Trophoblast cell (in vitro differentiated cells and primary cell): ENCODE measurements at regions not wholly inside any gene's neighbourhood (a gene's known extent, or its start where the extent isn't known, plus 50 kb on each side); places are given as distances from the start of the nearest gene placed in this dataset.

Source experiments
- DNase-seq, 2 donors: peaks; one replicate each; pipeline ENCODE4 v3.0.0-alpha.2; 2016
- H2AFZ ChIP-seq: 2 replicates; pipeline ENCODE4 v1.6.1; 2013; ENCODE audit warnings: low read length, moderate library complexity, mild to moderate bottlenecking; ENCODE audit not compliant: insufficient read depth, poor library complexity
- H2AK5ac ChIP-seq: 2 replicates; pipeline ENCODE4 v1.6.1; 2013; ENCODE audit warnings: mild to moderate bottlenecking, low read length
- H2BK120ac ChIP-seq: 2 replicates; pipeline ENCODE4 v1.6.1; 2013; ENCODE audit warnings: low read length, mild to moderate bottlenecking, moderate library complexity; ENCODE audit not compliant: insufficient read depth, poor library complexity
- H2BK12ac ChIP-seq: 2 replicates; pipeline ENCODE4 v1.6.1; 2013; ENCODE audit warnings: mild to moderate bottlenecking, low read length, moderate library complexity
- H2BK5ac ChIP-seq: 2 replicates; pipeline ENCODE4 v1.6.1; 2013; ENCODE audit warnings: low read length, low read depth, moderate library complexity, mild to moderate bottlenecking; ENCODE audit not compliant: poor library complexity
- H3K14ac ChIP-seq: 2 replicates; pipeline ENCODE4 v1.6.1; 2013; ENCODE audit warnings: mild to moderate bottlenecking, low read length
- H3K18ac ChIP-seq: 2 replicates; pipeline ENCODE4 v1.6.1; 2013; ENCODE audit warnings: mild to moderate bottlenecking, low read length
- H3K23ac ChIP-seq: 2 replicates; pipeline ENCODE4 v1.6.1; 2013; ENCODE audit warnings: low read length
- H3K27ac ChIP-seq: 2 replicates; pipeline ENCODE4 v1.5.1; 2013; ENCODE audit warnings: low read depth, mild to moderate bottlenecking, inconsistent platforms, low read length, moderate library complexity
- H3K27me3 ChIP-seq: 2 replicates; pipeline ENCODE4 v1.6.1; 2013; ENCODE audit warnings: inconsistent platforms, mild to moderate bottlenecking, low read length, moderate library complexity; ENCODE audit not compliant: insufficient read depth
- H3K36me3 ChIP-seq, 2 experiments: 1 replicate in 1 of 2; 2 replicates in 1 of 2; pipeline ENCODE4 v1.6.1; 2013; ENCODE audit warnings: low read length in 2 of 2, mild to moderate bottlenecking in 2 of 2, moderate library complexity in 1 of 2; ENCODE audit not compliant: insufficient read depth in 2 of 2, control insufficient read depth in 1 of 2
- H3K4ac ChIP-seq: 2 replicates; pipeline ENCODE4 v1.6.1; 2013; ENCODE audit warnings: low read depth, mild to moderate bottlenecking, low read length, moderate library complexity
- H3K4me1 ChIP-seq, 2 experiments: 1 replicate in 1 of 2; 2 replicates in 1 of 2; pipeline ENCODE4 v1.6.1; 2013; ENCODE audit warnings: low read length in 2 of 2, mild to moderate bottlenecking in 2 of 2, moderate library complexity in 1 of 2; ENCODE audit not compliant: insufficient read depth in 2 of 2, control insufficient read depth in 1 of 2
- H3K4me2 ChIP-seq: 2 replicates; pipeline ENCODE4 v1.6.1; 2013; ENCODE audit warnings: inconsistent platforms, mild to moderate bottlenecking, low read length, moderate library complexity
- H3K4me3 ChIP-seq: 2 replicates; pipeline ENCODE4 v1.5.1; 2013; ENCODE audit warnings: mild to moderate bottlenecking, low read depth, low read length, inconsistent platforms
- H3K79me1 ChIP-seq: one replicate; pipeline ENCODE4 v1.6.1; 2013; ENCODE audit warnings: low read length
- H3K79me2 ChIP-seq: 2 replicates; pipeline ENCODE4 v1.6.1; 2013; ENCODE audit warnings: low read length, mild to moderate bottlenecking; ENCODE audit not compliant: control insufficient read depth, insufficient read depth, poor library complexity
- H3K9ac ChIP-seq: 2 replicates; pipeline ENCODE4 v1.6.1; 2013; ENCODE audit warnings: mild to moderate bottlenecking, low read length
- H3K9me3 ChIP-seq: 2 replicates; pipeline ENCODE4 v1.6.1; 2013; ENCODE audit warnings: low read depth, mild to moderate bottlenecking, control low read depth, inconsistent platforms, low read length; ENCODE audit not compliant: insufficient read depth
- H4K12ac ChIP-seq: 2 replicates; pipeline ENCODE4 v1.6.1; 2013; ENCODE audit warnings: low read depth, mild to moderate bottlenecking, low read length, moderate library complexity
- H4K8ac ChIP-seq: 2 replicates; pipeline ENCODE4 v1.6.1; 2013; ENCODE audit warnings: low read depth, mild to moderate bottlenecking, low read length, moderate library complexity
- H4K91ac ChIP-seq: one replicate; pipeline ENCODE4 v1.6.1; 2013; ENCODE audit warnings: low read depth, mild to moderate bottlenecking, low read length, moderate library complexity
- whole genome bisulfite sequencing: extraction: QIAGEN DNeasy Blood & Tissue Kit; methylation state at CpG from one replicate; pipeline ENCODE4 v1.1.7; 2013; ENCODE audit warnings: missing lambda C conversion rate; ENCODE audit not compliant: insufficient read length, insufficient coverage; ENCODE audit errors: extremely low coverage; 5-methylcytosine and 5-hydroxymethylcytosine counted together

GRCh38 chrX:87374324-87374723 is 143.3 kb upstream of the KLHL4 start:
- Histone ChIP-seq H2BK5ac (no peak overlapping the region), H3K14ac (no peak overlapping the region), H3K4me3 (no peak overlapping the region), H3K36me3 (no peaks in the 10 kb centered on the region), H3K4ac (no peak overlapping the region), H3K9ac (no peak overlapping the region), H2AK5ac (no peak overlapping the region), H3K79me1 (no peaks in the 10 kb centered on the region), H3K18ac (no peak overlapping the region), H4K12ac (no peak overlapping the region), H3K27me3 (no peaks in the 10 kb centered on the region), H3K4me2 (no peak overlapping the region), H3K23ac (no peak overlapping the region), H3K27ac (no peak overlapping the region), H3K4me1 (no peaks in the 10 kb centered on the region), H4K8ac (no peak overlapping the region), H3K79me2 (no peaks in the 10 kb centered on the region), H2BK12ac (no peak overlapping the region), H3K9me3 (no peaks in the 10 kb centered on the region), H2BK120ac (no peak overlapping the region), H4K91ac (no peak overlapping the region), H2AFZ (no peak overlapping the region)
- DNase-seq: no peak

- Histone ChIP-seq H4K12ac (no peak overlapping the region), H3K18ac (no peak overlapping the region), H2AK5ac (no peak overlapping the region), H2AFZ (no peak overlapping the region), H3K27ac (no peak overlapping the region), H3K27me3 (no peaks in the 10 kb centered on the region), H3K4me1 (no peaks in the 10 kb centered on the region), H3K4me2 (no peak overlapping the region), H3K14ac (no peak overlapping the region), H4K8ac (no peak overlapping the region), H3K4ac (no peak overlapping the region), H3K4me3 (no peak overlapping the region), H2BK120ac (no peak overlapping the region), H3K79me2 (no peaks in the 10 kb centered on the region), H3K79me1 (no peaks in the 10 kb centered on the region), H2BK5ac (no peak overlapping the region), H3K9ac (no peak overlapping the region), H2BK12ac (no peak overlapping the region), H4K91ac (no peak overlapping the region), H3K36me3 (no peaks in the 10 kb centered on the region), H3K9me3 (no peaks in the 10 kb centered on the region), H3K23ac (no peak overlapping the region)
- DNase-seq: no peak
- WGBS: no CpG with 5 or more reads among the region's 4 CpGs
Measured at GRCh38 chrX:87376896-87377295, 140.7 kb upstream of the KLHL4 start.

DNA sequence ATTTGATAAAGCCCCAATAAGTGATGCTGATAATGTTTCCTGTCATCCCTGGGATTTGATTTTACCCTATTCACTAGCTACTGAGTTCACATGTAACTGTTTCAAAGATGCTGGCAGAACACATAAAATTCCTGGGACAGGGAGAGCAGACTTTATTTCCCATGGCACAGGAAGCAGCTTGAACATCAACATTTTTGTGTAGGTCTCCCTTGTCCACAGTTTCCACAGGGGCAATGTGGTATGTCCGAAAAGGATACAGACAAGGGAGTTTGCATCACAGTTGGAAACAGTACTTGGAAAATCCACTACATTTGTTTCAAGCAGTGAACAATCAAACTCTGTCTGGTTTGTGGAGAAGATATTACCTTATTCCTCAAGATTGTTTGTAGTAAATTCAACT is 129.2 kb upstream of the KLHL4 start:
- Histone ChIP-seq H4K8ac (no peak overlapping the region), H3K79me2 (no peaks in the 10 kb centered on the region)
- WGBS: no CpG with 5 or more reads among the region's 1 CpG

GRCh38 chrX:87391742-87392141 is 125.9 kb upstream of the KLHL4 start:
- no peak overlapping the region for H3K23ac ChIP-seq
- no peak overlapping the region for H3K9ac ChIP-seq
- no peaks in the 10 kb centered on the region for H3K79me1 ChIP-seq
- DNase-seq: no peak
- H2BK5ac ChIP-seq: no peak overlapping the region
- no peak overlapping the region for H2BK12ac ChIP-seq
- H3K27me3 ChIP-seq: no peaks in the 10 kb centered on the region
- WGBS: no CpG with 5 or more reads among the region's 1 CpG
- no peak overlapping the region for H2AK5ac ChIP-seq
- no peak overlapping the region for H2BK120ac ChIP-seq
- H4K8ac ChIP-seq: no peak overlapping the region
- H3K4me1 ChIP-seq: no peaks in the 10 kb centered on the region
- no peak overlapping the region for H4K91ac ChIP-seq
- no peak overlapping the region for H3K14ac ChIP-seq
- no peak overlapping the region for H3K18ac ChIP-seq
- no peak overlapping the region for H3K4ac ChIP-seq
- no peak overlapping the region for H2AFZ ChIP-seq
- H3K36me3 ChIP-seq: no peaks in the 10 kb centered on the region
- H3K4me3 ChIP-seq: no peak overlapping the region
- H3K79me2 ChIP-seq: no peaks in the 10 kb centered on the region
- H3K4me2 ChIP-seq: no peak overlapping the region
- no peaks in the 10 kb centered on the region for H3K9me3 ChIP-seq
- H4K12ac ChIP-seq: no peak overlapping the region
- H3K27ac ChIP-seq: no peak overlapping the region

More for the DNA sequence above, 129.2 kb upstream of the KLHL4 start:
- no peak overlapping the region for H2BK120ac ChIP-seq
- H3K4me1 ChIP-seq: no peaks in the 10 kb centered on the region
- H2AK5ac ChIP-seq: no peak overlapping the region
- no peak overlapping the region for H4K91ac ChIP-seq
- no peak overlapping the region for H3K4me2 ChIP-seq
- no peak overlapping the region for H3K18ac ChIP-seq
- H3K27ac ChIP-seq: no peak overlapping the region
- H3K36me3 ChIP-seq: no peaks in the 10 kb centered on the region
- H2BK12ac ChIP-seq: no peak overlapping the region
- no peak overlapping the region for H3K4ac ChIP-seq
- no peak overlapping the region for H3K4me3 ChIP-seq
- H4K12ac ChIP-seq: no peak overlapping the region
- no peak overlapping the region for H2AFZ ChIP-seq
- no peak overlapping the region for H3K9ac ChIP-seq
- H3K9me3 ChIP-seq: no peaks in the 10 kb centered on the region
- no peak overlapping the region for H2BK5ac ChIP-seq
- H3K79me1 ChIP-seq: no peaks in the 10 kb centered on the region
- H3K27me3 ChIP-seq: no peaks in the 10 kb centered on the region
- no peak overlapping the region for H3K23ac ChIP-seq
- no peak overlapping the region for H3K14ac ChIP-seq
- no peak for DNase-seq
